PC-9 (cell line): ENCODE measurements at regions not wholly inside any gene's neighbourhood (a gene's known extent, or its start where the extent isn't known, plus 50 kb on each side); places are given as distances from the start of the nearest gene placed in this dataset.

Experiments used
- BruUV-seq: library from RNA; stranded (reverse); fragments of 400-500 nt; replicated peaks from 2 replicates; lab custom pipeline; 2021; lab: Mats Ljungman, UMichigan
- CTCF ChIA-PET: fragments of 300-600 bp; sonication (Branson Sonifier 250); formaldehyde crosslinking; loops from one replicate; lab custom pipeline; 2022; ENCODE audit warnings: antibody characterized with exemption; lab: Charles Lee
- POLR2A ChIA-PET: fragments of 300-600 bp; sonication (Branson Sonifier 250); formaldehyde crosslinking; loops from one replicate; lab custom pipeline; 2022; ENCODE audit warnings: antibody characterized with exemption; ENCODE audit not compliant: unreplicated experiment; lab: Charles Lee
- DNase-seq, 2 experiments: peaks; one replicate each; pipeline versions ENCODE4 v3.0.0 to v3.0.0-alpha.2; 2015 to 2022; ENCODE audit warnings: mixed read lengths in 1 of 2
- H2AFZ ChIP-seq: fragments of 200-600 bp; sonication (generic); 2 replicates; pipeline ENCODE4 v1.8.1; 2017; ENCODE audit warnings: antibody characterized with exemption
- H3F3A ChIP-seq: fragments of 200-600 bp; sonication (generic); 2 replicates; pipeline ENCODE4 v1.8.1; 2017; ENCODE audit warnings: antibody characterized with exemption, mild to moderate bottlenecking, low read depth; ENCODE audit not compliant: insufficient read depth
- H3K27ac ChIP-seq: fragments of 200-600 bp; sonication (generic); 2 replicates; pipeline ENCODE4 v1.6.1; 2016; ENCODE audit warnings: mixed run types
- H3K27me3 ChIP-seq: fragments of 200-600 bp; sonication (generic); 2 replicates; pipeline ENCODE4 v1.6.1; 2016; ENCODE audit warnings: low read depth, mixed run types; ENCODE audit not compliant: insufficient read depth
- H3K36me3 ChIP-seq: fragments of 200-600 bp; sonication (generic); 2 replicates; pipeline ENCODE4 v1.6.1; 2016; ENCODE audit warnings: low read depth, mixed run types
- H3K4me1 ChIP-seq: fragments of 200-600 bp; sonication (generic); replicated peaks from 2 replicates; pipeline ENCODE4 v1.6.1; 2016; ENCODE audit warnings: mixed run types; ENCODE audit not compliant: insufficient read depth
- H3K4me2 ChIP-seq: fragments of 200-600 bp; sonication (generic); 2 replicates; pipeline ENCODE4 v1.6.1; 2017; ENCODE audit warnings: mixed run types
- H3K4me3 ChIP-seq: fragments of 200-600 bp; sonication (generic); 2 replicates; pipeline ENCODE4 v1.6.1; 2016; ENCODE audit warnings: mixed run types
- H3K79me2 ChIP-seq: fragments of 200-600 bp; sonication (generic); 2 replicates; pipeline ENCODE4 v1.6.1; 2017; ENCODE audit warnings: low read depth, mixed run types
- H3K9me2 ChIP-seq: fragments of 200-600 bp; sonication (generic); 2 replicates; pipeline ENCODE4 v1.8.1; 2017; ENCODE audit warnings: mild to moderate bottlenecking; ENCODE audit not compliant: insufficient read depth
- H3K9me3 ChIP-seq: fragments of 200-600 bp; sonication (generic); 2 replicates; pipeline ENCODE4 v1.8.1; 2016; ENCODE audit warnings: low read depth; ENCODE audit not compliant: insufficient read depth
- H4K20me1 ChIP-seq: fragments of 200-600 bp; sonication (generic); 2 replicates; pipeline ENCODE4 v1.8.1; 2017; ENCODE audit not compliant: insufficient read depth
- EZH2 ChIP-seq: fragments of 200-600 bp; sonication (generic); IDR thresholded peaks from 2 replicates; pipeline ENCODE4 v1.8.0; 2017; ENCODE audit warnings: antibody characterized with exemption, low read depth
- intact Hi-C: fragments of 100-400 bp; cut with micrococcal nuclease; formaldehyde crosslinking; loops from one replicate; pipeline ENCODE4 v1.10.0; 2022; ENCODE audit not compliant: unreplicated experiment
- TF ChIP-seq, protein P1 (sequence below): fragments of 200-600 bp; sonication (generic); conservative IDR thresholded peaks from 2 replicates; pipeline ENCODE4 v1.6.1; 2017; ENCODE audit warnings: mixed run types, antibody characterized with exemption, mild to moderate bottlenecking, moderate library complexity

- no peak for DNase-seq
- Histone ChIP-seq H2AFZ (no peak overlapping the region), H3K27me3 (no peaks in the 10 kb centered on the region), H3K36me3 (no peaks in the 10 kb centered on the region), H3K9me3 (no peaks in the 10 kb centered on the region), H3K9me2 (no peaks in the 10 kb centered on the region), H3K4me3 (no peak overlapping the region), H4K20me1 (no peaks in the 10 kb centered on the region), H3K79me2 (no peaks in the 10 kb centered on the region), H3K4me2 (no peak overlapping the region), H3F3A (no peaks in the 10 kb centered on the region), H3K4me1 (no peaks in the 10 kb centered on the region), H3K27ac (no peak overlapping the region)
- CTCF ChIA-PET = no interaction called here
- no TSS peak for BruUV-seq
- intact Hi-C loops = no loop called here
- POLR2A ChIA-PET = interaction anchor here (0.6 kb wide), 1 partner anchor 179 kb away, joined by 3 read pairs; no protein-coding TSS in a partner anchor
- TF ChIP-seq EZH2 = no peak
- TF ChIP-seq, protein P1, sequence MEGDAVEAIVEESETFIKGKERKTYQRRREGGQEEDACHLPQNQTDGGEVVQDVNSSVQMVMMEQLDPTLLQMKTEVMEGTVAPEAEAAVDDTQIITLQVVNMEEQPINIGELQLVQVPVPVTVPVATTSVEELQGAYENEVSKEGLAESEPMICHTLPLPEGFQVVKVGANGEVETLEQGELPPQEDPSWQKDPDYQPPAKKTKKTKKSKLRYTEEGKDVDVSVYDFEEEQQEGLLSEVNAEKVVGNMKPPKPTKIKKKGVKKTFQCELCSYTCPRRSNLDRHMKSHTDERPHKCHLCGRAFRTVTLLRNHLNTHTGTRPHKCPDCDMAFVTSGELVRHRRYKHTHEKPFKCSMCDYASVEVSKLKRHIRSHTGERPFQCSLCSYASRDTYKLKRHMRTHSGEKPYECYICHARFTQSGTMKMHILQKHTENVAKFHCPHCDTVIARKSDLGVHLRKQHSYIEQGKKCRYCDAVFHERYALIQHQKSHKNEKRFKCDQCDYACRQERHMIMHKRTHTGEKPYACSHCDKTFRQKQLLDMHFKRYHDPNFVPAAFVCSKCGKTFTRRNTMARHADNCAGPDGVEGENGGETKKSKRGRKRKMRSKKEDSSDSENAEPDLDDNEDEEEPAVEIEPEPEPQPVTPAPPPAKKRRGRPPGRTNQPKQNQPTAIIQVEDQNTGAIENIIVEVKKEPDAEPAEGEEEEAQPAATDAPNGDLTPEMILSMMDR = no peak
Observed at GRCh38 chr1:234697741-234698140, 87.8 kb upstream of the IRF2BP2 start.

DNA sequence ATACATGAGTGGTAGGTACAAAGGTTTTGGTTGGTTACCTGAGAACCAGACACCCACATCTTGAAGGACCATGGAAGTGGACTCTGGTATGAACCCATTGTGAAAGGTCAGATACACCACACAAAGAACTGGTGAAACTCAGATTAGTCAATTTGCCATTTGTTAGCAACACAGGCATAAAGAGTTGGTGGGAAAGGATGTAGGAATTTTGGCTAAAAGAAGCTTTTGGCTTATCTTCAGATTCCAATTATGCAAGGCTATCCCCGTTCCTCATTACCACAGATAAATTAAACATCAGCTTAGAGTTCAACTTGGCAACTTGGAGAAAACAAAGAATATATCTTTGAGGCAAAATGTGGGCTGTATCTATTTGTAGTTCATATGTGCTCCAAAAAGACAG is 87.0 kb upstream of the IRF2BP2 start:
- no peak overlapping the region for H3K4me3 ChIP-seq
- no peaks in the 10 kb centered on the region for H3K79me2 ChIP-seq
- intact Hi-C loops = no loop called here
- POLR2A ChIA-PET = no interaction called here
- no peaks in the 10 kb centered on the region for H3K9me3 ChIP-seq
- H3K36me3 ChIP-seq = no peaks in the 10 kb centered on the region
- CTCF ChIA-PET = no interaction called here
- H3K9me2 ChIP-seq = no peaks in the 10 kb centered on the region
- TF ChIP-seq, protein P1 = no peak
- no peak for TF ChIP-seq EZH2
- no peak overlapping the region for H3K27ac ChIP-seq
- no TSS peak for BruUV-seq
- H3F3A ChIP-seq = no peaks in the 10 kb centered on the region
- H2AFZ ChIP-seq = no peak overlapping the region
- H4K20me1 ChIP-seq = no peaks in the 10 kb centered on the region
- no peaks in the 10 kb centered on the region for H3K27me3 ChIP-seq
- no peaks in the 10 kb centered on the region for H3K4me1 ChIP-seq
- H3K4me2 ChIP-seq = no peak overlapping the region
- no peak for DNase-seq

DNA sequence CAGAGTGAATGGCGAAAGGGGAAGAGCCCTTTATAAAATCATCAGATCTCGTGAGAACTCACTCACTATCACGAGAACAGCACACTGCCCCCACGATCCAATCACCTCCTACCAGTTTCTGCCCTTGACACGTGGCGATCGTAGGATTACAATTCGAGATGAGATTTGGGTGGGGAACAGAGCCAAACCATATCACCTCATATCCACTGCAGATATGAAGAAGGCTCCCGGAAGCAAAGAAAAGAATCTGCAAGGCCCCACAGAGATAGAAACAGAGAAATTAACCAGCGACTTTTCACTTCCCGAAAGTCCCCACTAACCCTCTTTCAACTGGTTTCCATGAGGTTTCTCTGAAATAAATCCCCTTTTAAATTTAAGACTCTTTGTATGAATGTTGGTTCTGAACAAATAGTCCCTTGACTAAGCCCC is 86.2 kb upstream of the IRF2BP2 start:
- Histone ChIP-seq H3K4me2 (no peak overlapping the region), H3K4me1 (no peaks in the 10 kb centered on the region), H2AFZ (no peak overlapping the region), H3K9me2 (no peaks in the 10 kb centered on the region), H3K27ac (no peak overlapping the region), H3K36me3 (no peaks in the 10 kb centered on the region), H3K79me2 (no peaks in the 10 kb centered on the region), H4K20me1 (no peaks in the 10 kb centered on the region), H3K9me3 (no peaks in the 10 kb centered on the region), H3K4me3 (no peak overlapping the region), H3K27me3 (no peaks in the 10 kb centered on the region), H3F3A (no peaks in the 10 kb centered on the region)
- DNase-seq = no peak
- ChIA-PET CTCF (no interaction called here), POLR2A (no interaction called here)
- intact Hi-C loops = no loop called here
- TF ChIP-seq, protein P1 = no peak
- TF ChIP-seq EZH2 = no peak
- no TSS peak for BruUV-seq
